Keratinocyte (primary cell): ENCODE measurements at regions not wholly inside any gene's neighbourhood (a gene's known extent, or its start where the extent isn't known, plus 50 kb on each side); places are given as distances from the start of the nearest gene placed in this dataset.

Experiments used
- DNase-seq: peaks from one replicate; pipeline ENCODE4 v3.0.0-alpha.2; 2011; ENCODE audit warnings: low read depth, missing footprints, low spot score
- FAIRE-seq: peaks from 2 replicates; lab custom pipeline; 2011; peaks lifted over from hg19 to GRCh38; lab: Jason Lieb, UNC
- H2AFZ ChIP-seq: 2 replicates; pipeline ENCODE4 v1.6.0; 2012; ENCODE audit warnings: low read length, control low read depth, inconsistent platforms; ENCODE audit not compliant: control insufficient read depth
- H3K27ac ChIP-seq: 2 replicates; pipeline ENCODE4 v1.5.1; 2011; ENCODE audit warnings: low read length; ENCODE audit not compliant: control insufficient read depth, insufficient read depth
- H3K27me3 ChIP-seq: 3 replicates; pipeline ENCODE4 v1.6.0; 2011; ENCODE audit warnings: low read length; ENCODE audit not compliant: control insufficient read depth, insufficient read depth; ENCODE audit errors: extremely low read depth
- H3K36me3 ChIP-seq, 2 experiments: 2 replicates in 1 of 2; 3 replicates in 1 of 2; pipeline ENCODE4 v1.5.1; 2011; ENCODE audit warnings: low read length in 2 of 2, mild to moderate bottlenecking in 1 of 2; ENCODE audit not compliant: control insufficient read depth in 2 of 2, insufficient read depth in 2 of 2; ENCODE audit errors: extremely low read depth in 1 of 2
- H3K4me1 ChIP-seq: 3 replicates; pipeline ENCODE4 v1.5.1; 2011; ENCODE audit warnings: low read length; ENCODE audit not compliant: control insufficient read depth, insufficient read depth; ENCODE audit errors: extremely low read depth
- H3K4me2 ChIP-seq: 3 replicates; pipeline ENCODE4 v1.6.0; 2011; ENCODE audit warnings: low read depth, low read length; ENCODE audit not compliant: control insufficient read depth, insufficient read depth; ENCODE audit errors: extremely low read depth
- H3K4me3 ChIP-seq, 3 experiments: fragments of 200-600 bp in 1 of 3; sonication (generic) in 1 of 3; 2 replicates in 2 of 3; 3 replicates in 1 of 3; pipeline ENCODE4 v1.5.1; 2011 to 2016; ENCODE audit warnings: low read length in 3 of 3, mild to moderate bottlenecking in 3 of 3, control low read depth in 2 of 3, inconsistent platforms in 1 of 3, low read depth in 1 of 3, mixed read lengths in 1 of 3, mixed run types in 1 of 3, moderate library complexity in 1 of 3; ENCODE audit not compliant: control insufficient read depth in 2 of 3, insufficient read depth in 2 of 3; ENCODE audit errors: extremely low read depth in 1 of 3
- H3K79me2 ChIP-seq: 2 replicates; pipeline ENCODE4 v1.6.0; 2012; ENCODE audit warnings: low read length; ENCODE audit not compliant: control insufficient read depth, insufficient read depth
- H3K9ac ChIP-seq: 3 replicates; pipeline ENCODE4 v1.6.0; 2011; ENCODE audit warnings: low read length; ENCODE audit not compliant: control insufficient read depth, insufficient read depth; ENCODE audit errors: extremely low read depth
- H3K9me1 ChIP-seq: 3 replicates; pipeline ENCODE4 v1.6.0; 2011; ENCODE audit warnings: low read length; ENCODE audit not compliant: control insufficient read depth, insufficient read depth; ENCODE audit errors: extremely low read depth
- H3K9me3 ChIP-seq: 2 replicates; pipeline ENCODE4 v1.5.1; 2012; ENCODE audit warnings: low read depth, low read length; ENCODE audit not compliant: control insufficient read depth
- H4K20me1 ChIP-seq: 3 replicates; pipeline ENCODE4 v1.6.0; 2011; ENCODE audit warnings: low read length; ENCODE audit not compliant: control insufficient read depth, insufficient read depth; ENCODE audit errors: extremely low read depth
- EZH2 ChIP-seq: IDR thresholded peaks from one replicate; pipeline ENCODE4 v1.6.1; 2012; ENCODE audit warnings: inconsistent platforms, mild to moderate bottlenecking, low read length, moderate library complexity
- dilution Hi-C: fragments of 300-500 bp; cut with MboI; formaldehyde crosslinking; loops from one replicate; pipeline ENCODE4 v1.7.0; 2020; ENCODE audit warnings: low sequenced_read_pairs; ENCODE audit not compliant: extremely low pct_ligation_motif_present
- TF ChIP-seq, protein P1 (sequence below), 3 experiments: IDR thresholded peaks in 1 of 3; conservative IDR thresholded peaks in 1 of 3; optimal IDR thresholded peaks in 1 of 3; 2 replicates in 2 of 3; 3 replicates in 1 of 3; pipeline versions ENCODE3 to v1.5.1; 2011; ENCODE audit warnings: low read length in 3 of 3, mild to moderate bottlenecking in 3 of 3, moderate library complexity in 2 of 3, control low read depth in 1 of 3, inconsistent platforms in 1 of 3; ENCODE audit not compliant: insufficient read depth in 2 of 3; ENCODE audit errors: extremely low read depth in 1 of 3

DNA sequence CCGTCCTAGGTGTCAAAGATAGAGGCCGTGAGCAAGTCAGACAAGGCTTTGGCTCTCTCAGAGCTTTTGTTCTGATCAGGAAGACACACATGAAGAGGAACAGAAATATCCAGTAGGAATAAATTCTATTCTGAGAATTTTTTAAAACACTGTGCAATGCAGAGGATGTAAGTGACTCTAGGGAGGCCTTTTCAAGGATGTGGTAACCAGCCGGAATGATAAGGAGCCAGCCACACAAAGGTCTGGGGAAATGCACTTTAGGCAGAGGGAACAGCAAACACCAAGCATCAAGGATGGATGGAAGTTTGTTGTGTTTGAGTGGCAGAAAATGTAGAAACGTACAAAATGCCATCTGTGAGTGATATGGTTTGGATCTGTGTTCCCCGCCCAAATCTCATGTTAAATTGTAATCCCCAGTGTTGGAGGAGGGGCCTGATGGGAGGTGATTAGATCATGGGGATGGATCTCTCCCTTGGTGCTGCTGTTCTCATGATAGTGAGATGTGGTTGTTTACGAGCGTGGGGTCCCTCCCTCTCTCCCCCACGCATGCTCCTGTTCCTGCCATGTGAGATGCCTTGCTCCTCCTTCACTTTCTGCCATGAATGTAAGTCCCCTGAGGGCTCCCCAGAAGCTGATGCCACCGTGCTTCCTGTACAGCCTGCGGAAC lies 93.6 kb upstream of the CDYL start:
- dilution Hi-C loops, result no loop called here
- Histone ChIP-seq H2AFZ (no peak overlapping the region), H3K4me1 (peaks cover under 1% of the 10 kb centered on the region), H4K20me1 (no peaks in the 10 kb centered on the region), H3K9me3 (no peaks in the 10 kb centered on the region), H3K79me2 (no peaks in the 10 kb centered on the region), H3K9me1 (no peaks in the 10 kb centered on the region), H3K4me2 (no peak overlapping the region), H3K4me3 (no peak overlapping the region), H3K36me3 (no peaks in the 10 kb centered on the region), H3K9ac (no peak overlapping the region), H3K27ac (no peak overlapping the region), H3K27me3 (no peaks in the 10 kb centered on the region)
- no peak for DNase-seq
- no peak for FAIRE-seq
- TF ChIP-seq, protein P1, sequence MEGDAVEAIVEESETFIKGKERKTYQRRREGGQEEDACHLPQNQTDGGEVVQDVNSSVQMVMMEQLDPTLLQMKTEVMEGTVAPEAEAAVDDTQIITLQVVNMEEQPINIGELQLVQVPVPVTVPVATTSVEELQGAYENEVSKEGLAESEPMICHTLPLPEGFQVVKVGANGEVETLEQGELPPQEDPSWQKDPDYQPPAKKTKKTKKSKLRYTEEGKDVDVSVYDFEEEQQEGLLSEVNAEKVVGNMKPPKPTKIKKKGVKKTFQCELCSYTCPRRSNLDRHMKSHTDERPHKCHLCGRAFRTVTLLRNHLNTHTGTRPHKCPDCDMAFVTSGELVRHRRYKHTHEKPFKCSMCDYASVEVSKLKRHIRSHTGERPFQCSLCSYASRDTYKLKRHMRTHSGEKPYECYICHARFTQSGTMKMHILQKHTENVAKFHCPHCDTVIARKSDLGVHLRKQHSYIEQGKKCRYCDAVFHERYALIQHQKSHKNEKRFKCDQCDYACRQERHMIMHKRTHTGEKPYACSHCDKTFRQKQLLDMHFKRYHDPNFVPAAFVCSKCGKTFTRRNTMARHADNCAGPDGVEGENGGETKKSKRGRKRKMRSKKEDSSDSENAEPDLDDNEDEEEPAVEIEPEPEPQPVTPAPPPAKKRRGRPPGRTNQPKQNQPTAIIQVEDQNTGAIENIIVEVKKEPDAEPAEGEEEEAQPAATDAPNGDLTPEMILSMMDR (optimal IDR thresholded peaks at IDR 0.05 in 1 of 3, IDR thresholded peaks at IDR 0.05 in 1 of 3, conservative IDR thresholded peaks at IDR 0.05 in 1 of 3; ENCODE audit: extremely low read depth in 1 of 3, insufficient read depth in 2 of 3, low read length in 3 of 3), result no peak
- TF ChIP-seq EZH2, result no peak

DNA sequence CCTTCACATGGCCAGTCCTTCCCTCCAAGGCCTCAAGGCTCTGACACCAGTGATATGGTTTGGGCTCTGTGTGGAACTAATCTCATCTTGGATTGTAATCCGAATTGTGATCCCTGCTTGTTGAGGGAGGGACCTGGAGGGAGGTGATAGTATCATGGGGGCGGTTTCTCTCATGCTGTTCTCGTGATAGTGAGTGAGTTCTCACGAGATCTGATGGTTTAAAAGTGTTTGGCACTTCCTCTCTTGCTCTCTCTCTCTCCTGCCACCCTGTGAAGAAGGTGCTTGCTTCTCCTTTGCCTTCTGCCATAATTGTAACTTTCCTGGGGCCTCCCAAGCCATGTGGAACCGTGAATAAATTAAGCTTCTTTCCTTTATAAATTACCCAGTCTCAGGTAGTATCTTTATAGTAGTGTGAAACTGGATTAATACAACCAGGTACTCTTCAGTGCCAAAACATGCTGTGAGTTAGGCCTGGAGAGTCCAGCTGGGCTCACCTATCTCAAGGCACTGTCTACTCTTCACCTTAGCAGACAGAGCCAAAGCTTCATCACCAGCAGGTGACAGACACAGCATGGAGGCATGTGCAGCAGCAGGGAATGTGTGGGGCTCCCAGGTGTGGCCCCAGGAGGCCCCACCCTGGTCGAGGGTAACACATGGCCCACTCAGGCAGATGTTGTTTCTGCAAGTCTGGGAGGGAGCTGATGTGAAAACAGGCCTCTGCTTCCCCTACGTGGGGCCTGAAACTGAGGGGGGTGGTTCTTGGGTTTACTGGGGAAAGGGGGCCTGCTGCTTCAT lies 97.5 kb upstream of the CDYL start:
- H2AFZ ChIP-seq, result no peak overlapping the region
- H3K4me1 ChIP-seq, result no peaks in the 10 kb centered on the region
- DNase-seq, result no peak
- H3K9me1 ChIP-seq, result no peaks in the 10 kb centered on the region
- H3K4me2 ChIP-seq, result no peak overlapping the region
- no peaks in the 10 kb centered on the region for H4K20me1 ChIP-seq
- no peak overlapping the region for H3K9ac ChIP-seq
- no peak for FAIRE-seq
- no peak overlapping the region for H3K27ac ChIP-seq
- TF ChIP-seq, protein P1 (optimal IDR thresholded peaks at IDR 0.05 in 1 of 3, IDR thresholded peaks at IDR 0.05 in 1 of 3, conservative IDR thresholded peaks at IDR 0.05 in 1 of 3; ENCODE audit: extremely low read depth in 1 of 3, insufficient read depth in 2 of 3, low read length in 3 of 3), result no peak
- no peak for TF ChIP-seq EZH2
- H3K27me3 ChIP-seq, result no peaks in the 10 kb centered on the region
- no peak overlapping the region for H3K4me3 ChIP-seq
- H3K36me3 ChIP-seq, result no peaks in the 10 kb centered on the region
- no peaks in the 10 kb centered on the region for H3K9me3 ChIP-seq
- dilution Hi-C loops, result no loop called here
- no peaks in the 10 kb centered on the region for H3K79me2 ChIP-seq
